ENCODE measurements at regions not wholly inside any gene's neighbourhood (a gene's known extent, or its start where the extent isn't known, plus 50 kb on each side); places are given as distances from the start of the nearest gene placed in this dataset.

- no peaks in the 10 kb centered on the region for H3K4me1 ChIP-seq (replicated peaks)
- no peaks in the 10 kb centered on the region for H3K27me3 ChIP-seq (replicated peaks)
- no peak overlapping the region for H3K4me3 ChIP-seq
- H3K36me3 ChIP-seq = no peaks in the 10 kb centered on the region
- H3K9me3 ChIP-seq (replicated peaks) = peaks cover 22% of the 10 kb centered on the region; the same call in 1 of the 2 replicates
- H3K27ac ChIP-seq = no peak overlapping the region
- no peak for DNase-seq (ENCODE audit: low read depth in 1 of 2, low spot score in 2 of 2)
Observed at GRCh38 chr1:5478156-5478695, 514.0 kb downstream of the NPHP4 start.

GRCh38 chr1:5477716-5478115 is 514.5 kb downstream of the NPHP4 start:
- H3K27ac ChIP-seq = no peak overlapping the region
- no peaks in the 10 kb centered on the region for H3K4me1 ChIP-seq (replicated peaks)
- no peak for DNase-seq (ENCODE audit: low read depth in 1 of 2, low spot score in 2 of 2)
- no peak overlapping the region for H3K4me3 ChIP-seq
- no peaks in the 10 kb centered on the region for H3K27me3 ChIP-seq (replicated peaks)
- no peaks in the 10 kb centered on the region for H3K36me3 ChIP-seq
- peaks cover 22% of the 10 kb centered on the region; the same call in 1 of the 2 replicates for H3K9me3 ChIP-seq (replicated peaks)

GRCh38 chr1:5475572-5475971 is 516.7 kb downstream of the NPHP4 start:
- no peak for DNase-seq (ENCODE audit: low read depth in 1 of 2, low spot score in 2 of 2)
- H3K4me3 ChIP-seq = no peak overlapping the region
- 0 out of 2 replicates have a peak, but pooled peaks cover 12% of the 10 kb centered on the region for H3K9me3 ChIP-seq (replicated peaks)
- no peaks in the 10 kb centered on the region for H3K4me1 ChIP-seq (replicated peaks)
- H3K36me3 ChIP-seq = no peaks in the 10 kb centered on the region
- H3K27me3 ChIP-seq (replicated peaks) = no peaks in the 10 kb centered on the region
- no peak overlapping the region for H3K27ac ChIP-seq

- Histone ChIP-seq H3K4me1 (replicated peaks) (no peaks in the 10 kb centered on the region), H3K4me3 (no peak overlapping the region), H3K27ac (no peak overlapping the region), H3K27me3 (replicated peaks) (no peaks in the 10 kb centered on the region), H3K36me3 (no peaks in the 10 kb centered on the region), H3K9me3 (replicated peaks) (0 out of 2 replicates have a peak, but pooled peaks cover 12% of the 10 kb centered on the region)
- no peak for DNase-seq (ENCODE audit: low read depth in 1 of 2, low spot score in 2 of 2)
Observed at GRCh38 chr1:5473268-5473667, 519.0 kb downstream of the NPHP4 start.

GRCh38 chr1:5466487-5466886 is 525.7 kb downstream of the NPHP4 start:
- Histone ChIP-seq H3K27ac (no peak overlapping the region), H3K4me1 (replicated peaks) (no peaks in the 10 kb centered on the region), H3K36me3 (no peaks in the 10 kb centered on the region), H3K9me3 (replicated peaks) (peaks cover 4% of the 10 kb centered on the region; the same call in 1 of the 2 replicates), H3K4me3 (no peak overlapping the region), H3K27me3 (replicated peaks) (no peaks in the 10 kb centered on the region)
- no peak for DNase-seq (ENCODE audit: low read depth in 1 of 2, low spot score in 2 of 2)

- no peaks in the 10 kb centered on the region for H3K4me1 ChIP-seq (replicated peaks)
- H3K27ac ChIP-seq = no peak overlapping the region
- no peak for DNase-seq (ENCODE audit: low read depth in 1 of 2, low spot score in 2 of 2)
- H3K27me3 ChIP-seq (replicated peaks) = no peaks in the 10 kb centered on the region
- H3K4me3 ChIP-seq = no peak overlapping the region
- H3K9me3 ChIP-seq (replicated peaks) = peaks cover 12% of the 10 kb centered on the region; the same call in 1 of the 2 replicates
- H3K36me3 ChIP-seq = no peaks in the 10 kb centered on the region
Observed at GRCh38 chr1:5465281-5465711, 526.9 kb downstream of the NPHP4 start.

- Histone ChIP-seq H3K4me1 (replicated peaks) (no peaks in the 10 kb centered on the region), H3K27me3 (replicated peaks) (no peaks in the 10 kb centered on the region), H3K9me3 (replicated peaks) (peaks cover 16% of the 10 kb centered on the region; the same call in 1 of the 2 replicates), H3K4me3 (no peak overlapping the region), H3K27ac (no peak overlapping the region), H3K36me3 (no peaks in the 10 kb centered on the region)
- DNase-seq (ENCODE audit: low read depth in 1 of 2, low spot score in 2 of 2) = no peak
Observed at GRCh38 chr1:5464366-5464765, 527.9 kb downstream of the NPHP4 start.

GRCh38 chr1:5460974-5461373 is 531.3 kb downstream of the NPHP4 start:
- H3K4me1 ChIP-seq (replicated peaks) = no peaks in the 10 kb centered on the region
- no peaks in the 10 kb centered on the region for H3K27me3 ChIP-seq (replicated peaks)
- no peak for DNase-seq (ENCODE audit: low read depth in 1 of 2, low spot score in 2 of 2)
- H3K36me3 ChIP-seq = no peaks in the 10 kb centered on the region
- H3K4me3 ChIP-seq = no peak overlapping the region
- H3K9me3 ChIP-seq (replicated peaks) = peaks cover 27% of the 10 kb centered on the region
- no peak overlapping the region for H3K27ac ChIP-seq

- DNase-seq (ENCODE audit: low read depth in 1 of 2, low spot score in 2 of 2) = no peak
- H3K9me3 ChIP-seq (replicated peaks) = peaks cover 27% of the 10 kb centered on the region
- no peak overlapping the region for H3K27ac ChIP-seq
- no peaks in the 10 kb centered on the region for H3K4me1 ChIP-seq (replicated peaks)
- no peak overlapping the region for H3K4me3 ChIP-seq
- no peaks in the 10 kb centered on the region for H3K27me3 ChIP-seq (replicated peaks)
- no peaks in the 10 kb centered on the region for H3K36me3 ChIP-seq
Observed at GRCh38 chr1:5459839-5460610, 532.2 kb downstream of the NPHP4 start.

GRCh38 chr1:5458248-5458647 is 534.0 kb downstream of the NPHP4 start:
- no peak overlapping the region for H3K27ac ChIP-seq
- no peak for DNase-seq (ENCODE audit: low read depth in 1 of 2, low spot score in 2 of 2)
- H3K36me3 ChIP-seq = no peaks in the 10 kb centered on the region
- no peak overlapping the region for H3K4me3 ChIP-seq
- H3K27me3 ChIP-seq (replicated peaks) = no peaks in the 10 kb centered on the region
- no peaks in the 10 kb centered on the region for H3K4me1 ChIP-seq (replicated peaks)
- H3K9me3 ChIP-seq (replicated peaks) = peaks cover 24% of the 10 kb centered on the region

GRCh38 chr1:5456090-5456811 is 536.0 kb downstream of the NPHP4 start:
- H3K27me3 ChIP-seq (replicated peaks) = no peaks in the 10 kb centered on the region
- H3K4me3 ChIP-seq = no peak overlapping the region
- H3K27ac ChIP-seq = no peak overlapping the region
- no peak for DNase-seq (ENCODE audit: low read depth in 1 of 2, low spot score in 2 of 2)
- no peaks in the 10 kb centered on the region for H3K36me3 ChIP-seq
- H3K4me1 ChIP-seq (replicated peaks) = no peaks in the 10 kb centered on the region
- peaks cover 24% of the 10 kb centered on the region for H3K9me3 ChIP-seq (replicated peaks)

GRCh38 chr1:5455651-5456050 is 536.6 kb downstream of the NPHP4 start:
- Histone ChIP-seq H3K27me3 (replicated peaks) (no peaks in the 10 kb centered on the region), H3K4me3 (no peak overlapping the region), H3K9me3 (replicated peaks) (peaks cover 22% of the 10 kb centered on the region), H3K4me1 (replicated peaks) (no peaks in the 10 kb centered on the region), H3K36me3 (no peaks in the 10 kb centered on the region), H3K27ac (no peak overlapping the region)
- DNase-seq (ENCODE audit: low read depth in 1 of 2, low spot score in 2 of 2) = no peak

- Histone ChIP-seq H3K4me1 (replicated peaks) (no peaks in the 10 kb centered on the region), H3K27me3 (replicated peaks) (no peaks in the 10 kb centered on the region), H3K4me3 (no peak overlapping the region), H3K27ac (no peak overlapping the region), H3K36me3 (no peaks in the 10 kb centered on the region), H3K9me3 (replicated peaks) (peaks cover 16% of the 10 kb centered on the region; the same call in 1 of the 2 replicates)
- DNase-seq (ENCODE audit: low read depth in 1 of 2, low spot score in 2 of 2) = no peak
Observed at GRCh38 chr1:5455056-5455455, 537.2 kb downstream of the NPHP4 start.

- peaks cover 7% of the 10 kb centered on the region; the same call in 1 of the 2 replicates for H3K9me3 ChIP-seq (replicated peaks)
- H3K4me3 ChIP-seq = no peak overlapping the region
- no peak overlapping the region for H3K27ac ChIP-seq
- no peak for DNase-seq (ENCODE audit: low read depth in 1 of 2, low spot score in 2 of 2)
- no peaks in the 10 kb centered on the region for H3K27me3 ChIP-seq (replicated peaks)
- no peaks in the 10 kb centered on the region for H3K4me1 ChIP-seq (replicated peaks)
- no peaks in the 10 kb centered on the region for H3K36me3 ChIP-seq
Observed at GRCh38 chr1:5453347-5453746, 538.9 kb downstream of the NPHP4 start.
